Hepatocyte (in vitro differentiated cells): ENCODE measurements at regions not wholly inside any gene's neighbourhood (a gene's known extent, or its start where the extent isn't known, plus 50 kb on each side); places are given as distances from the start of the nearest gene placed in this dataset.

Source experiments
- CTCF ChIP-seq: fragments of 200-600 bp; sonication (generic); IDR thresholded peaks from 2 replicates; pipeline ENCODE4 v1.5.1; 2016; ENCODE audit warnings: antibody characterized with exemption, mild to moderate bottlenecking; ENCODE audit not compliant: poor library complexity
- EZH2phosphoT487 ChIP-seq: fragments of 200-600 bp; sonication (generic); IDR thresholded peaks from one replicate; pipeline ENCODE4 v1.6.1; 2018; ENCODE audit warnings: antibody characterized with exemption, mild to moderate bottlenecking, low read depth, moderate library complexity; ENCODE audit not compliant: unreplicated experiment, severe bottlenecking

GRCh38 chr4:154140869-154141268, 350.7 kb downstream of the DCHS2 start:
- TF ChIP-seq CTCF (no peak), EZH2phosphoT487 (no peak)
